ENCODE measurements at regions not wholly inside any gene's neighbourhood (a gene's known extent, or its start where the extent isn't known, plus 50 kb on each side); places are given as distances from the start of the nearest gene placed in this dataset.

DNA sequence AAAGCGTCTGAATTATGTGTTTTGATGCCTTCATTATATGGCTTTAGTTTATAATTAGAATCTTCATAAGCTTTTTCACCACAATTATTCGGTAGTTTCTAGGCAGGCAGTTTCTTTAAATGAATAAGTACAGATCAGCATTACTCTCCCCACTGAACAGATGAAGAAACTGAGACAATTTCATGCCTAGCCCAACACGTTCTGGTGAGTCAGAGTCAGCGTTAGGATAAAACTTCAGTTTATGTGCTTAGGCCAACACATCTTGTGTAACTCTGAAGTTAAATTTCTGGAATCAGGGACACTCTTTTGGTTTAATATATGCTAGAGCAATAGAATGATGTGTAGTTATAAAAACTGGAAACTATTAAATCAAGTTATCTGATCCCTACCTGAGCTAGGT, 186.7 kb upstream of the ELL2 start:
- no peak overlapping the region for H3K23ac ChIP-seq (ENCODE audit: insufficient read length)
- no peak overlapping the region for H2BK20ac ChIP-seq (ENCODE audit: low read length)
- TF ChIP-seq ZNF274 (IDR thresholded peaks at IDR 0.05; ENCODE audit: borderline replicate concordance, extremely low read depth, low read length) (no peak), SRF (IDR thresholded peaks at IDR 0.05; ENCODE audit: low read depth, low read length) (no peak), NANOG (IDR thresholded peaks at IDR 0.05; ENCODE audit: insufficient read depth, low read depth, low read length, poor library complexity, severe bottlenecking) (no peak), SP4 (IDR thresholded peaks at IDR 0.05; ENCODE audit: low read length) (no peak), CEBPB (IDR thresholded peaks at IDR 0.05; ENCODE audit: low read depth, low read length) (no peak), EZH2 (IDR thresholded peaks at IDR 0.05; ENCODE audit: low read depth, low read length, severe bottlenecking) (no peak), CTBP2 (IDR thresholded peaks at IDR 0.05; ENCODE audit: borderline replicate concordance, insufficient read depth, insufficient read length, low read length) (no peak), HDAC2 (IDR thresholded peaks at IDR 0.05; ENCODE audit: borderline replicate concordance in 1 of 2, low read depth in 2 of 2, low read length in 2 of 2) (no peak)
- TF ChIP-seq, protein P1, sequence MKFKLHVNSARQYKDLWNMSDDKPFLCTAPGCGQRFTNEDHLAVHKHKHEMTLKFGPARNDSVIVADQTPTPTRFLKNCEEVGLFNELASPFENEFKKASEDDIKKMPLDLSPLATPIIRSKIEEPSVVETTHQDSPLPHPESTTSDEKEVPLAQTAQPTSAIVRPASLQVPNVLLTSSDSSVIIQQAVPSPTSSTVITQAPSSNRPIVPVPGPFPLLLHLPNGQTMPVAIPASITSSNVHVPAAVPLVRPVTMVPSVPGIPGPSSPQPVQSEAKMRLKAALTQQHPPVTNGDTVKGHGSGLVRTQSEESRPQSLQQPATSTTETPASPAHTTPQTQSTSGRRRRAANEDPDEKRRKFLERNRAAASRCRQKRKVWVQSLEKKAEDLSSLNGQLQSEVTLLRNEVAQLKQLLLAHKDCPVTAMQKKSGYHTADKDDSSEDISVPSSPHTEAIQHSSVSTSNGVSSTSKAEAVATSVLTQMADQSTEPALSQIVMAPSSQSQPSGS (IDR thresholded peaks at IDR 0.05; ENCODE audit: low read length) = no peak
- TF ChIP-seq, protein P2, sequence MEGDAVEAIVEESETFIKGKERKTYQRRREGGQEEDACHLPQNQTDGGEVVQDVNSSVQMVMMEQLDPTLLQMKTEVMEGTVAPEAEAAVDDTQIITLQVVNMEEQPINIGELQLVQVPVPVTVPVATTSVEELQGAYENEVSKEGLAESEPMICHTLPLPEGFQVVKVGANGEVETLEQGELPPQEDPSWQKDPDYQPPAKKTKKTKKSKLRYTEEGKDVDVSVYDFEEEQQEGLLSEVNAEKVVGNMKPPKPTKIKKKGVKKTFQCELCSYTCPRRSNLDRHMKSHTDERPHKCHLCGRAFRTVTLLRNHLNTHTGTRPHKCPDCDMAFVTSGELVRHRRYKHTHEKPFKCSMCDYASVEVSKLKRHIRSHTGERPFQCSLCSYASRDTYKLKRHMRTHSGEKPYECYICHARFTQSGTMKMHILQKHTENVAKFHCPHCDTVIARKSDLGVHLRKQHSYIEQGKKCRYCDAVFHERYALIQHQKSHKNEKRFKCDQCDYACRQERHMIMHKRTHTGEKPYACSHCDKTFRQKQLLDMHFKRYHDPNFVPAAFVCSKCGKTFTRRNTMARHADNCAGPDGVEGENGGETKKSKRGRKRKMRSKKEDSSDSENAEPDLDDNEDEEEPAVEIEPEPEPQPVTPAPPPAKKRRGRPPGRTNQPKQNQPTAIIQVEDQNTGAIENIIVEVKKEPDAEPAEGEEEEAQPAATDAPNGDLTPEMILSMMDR (IDR thresholded peaks at IDR 0.05; ENCODE audit: control extremely low read depth in 1 of 3, insufficient read depth in 1 of 3, low read depth in 1 of 3, low read length in 3 of 3) = no peak
- ChIA-PET CTCF (ENCODE audit: partially characterized antibody) (no interaction called here), POLR2A (ENCODE audit: partially characterized antibody) (no interaction called here)
- no peak overlapping the region for H3K14ac ChIP-seq (ENCODE audit: insufficient read length)
- H2BK120ac ChIP-seq (replicated peaks; ENCODE audit: low read depth, low read length) = no peak overlapping the region
- H3K4me1 ChIP-seq (replicated peaks in 1 of 4; ENCODE audit: control insufficient read depth in 3 of 4, insufficient read depth in 4 of 4, low read length in 3 of 4) = peaks cover 0 to 20% (median 9%) of the 10 kb centered on the region in 4 experiments; a peak in 3 of 7 replicates
- H3K36me3 ChIP-seq (ENCODE audit: control insufficient read depth in 2 of 4, insufficient read depth in 4 of 4, low read length in 3 of 4) = no peaks in the 10 kb centered on the region
- no peak overlapping the region for H3K4me3 ChIP-seq (ENCODE audit: extremely low read depth in 1 of 4, insufficient read depth in 2 of 4, low read depth in 3 of 4, low read length in 4 of 4)
- H2AK5ac ChIP-seq (ENCODE audit: low read depth, low read length) = no peak overlapping the region
- no peak overlapping the region for H3K18ac ChIP-seq (ENCODE audit: extremely low read depth, low read length)
- H3K27me3 ChIP-seq (replicated peaks in 1 of 4; ENCODE audit: control insufficient read depth in 3 of 4, extremely low read depth in 1 of 4, insufficient read depth in 3 of 4, low read length in 3 of 4) = no peaks in the 10 kb centered on the region
- DNase-seq (ENCODE audit: low read depth in 1 of 2, low spot score in 2 of 2) (no peak), FAIRE-seq (no peak)
- H3K27ac ChIP-seq (ENCODE audit: low read depth, low read length) = no peak overlapping the region
- no peak overlapping the region for H4K8ac ChIP-seq (ENCODE audit: extremely low read depth, insufficient read depth, low read length)
- H2BK15ac ChIP-seq (ENCODE audit: low read length) = no peak overlapping the region
- H3K9me3 ChIP-seq (ENCODE audit: insufficient read depth in 2 of 2, low read depth in 1 of 2, low read length in 1 of 2) = no peaks in the 10 kb centered on the region
- no peak overlapping the region for H3K9ac ChIP-seq (replicated peaks in 1 of 4; ENCODE audit: extremely low read depth in 1 of 4, low read depth in 3 of 4, low read length in 3 of 4)
- no peak overlapping the region for H4K5ac ChIP-seq (ENCODE audit: insufficient read length, low read depth, low read length)
- H3K4ac ChIP-seq (replicated peaks; ENCODE audit: insufficient read length, low read depth, low read length) = no peak overlapping the region
- no peak overlapping the region for H2BK12ac ChIP-seq (ENCODE audit: low read depth, low read length)
- no peaks in the 10 kb centered on the region for H4K20me1 ChIP-seq (replicated peaks in 1 of 2; ENCODE audit: control insufficient read depth in 1 of 2, insufficient read depth in 2 of 2, low read length in 2 of 2)
- H3K79me2 ChIP-seq (ENCODE audit: control insufficient read depth in 1 of 2, insufficient read depth in 2 of 2, low read length in 2 of 2) = no peaks in the 10 kb centered on the region
- no peaks in the 10 kb centered on the region for H3K79me1 ChIP-seq (ENCODE audit: low read depth, low read length)
- no peaks in the 10 kb centered on the region for H3K23me2 ChIP-seq (ENCODE audit: low read depth, low read length)
- H3K56ac ChIP-seq (replicated peaks; ENCODE audit: insufficient read length, low read depth, low read length) = no peak overlapping the region
- no peak overlapping the region for H4K91ac ChIP-seq (replicated peaks; ENCODE audit: insufficient read length, low read length)
- no peak overlapping the region for H3K4me2 ChIP-seq (ENCODE audit: insufficient read depth in 1 of 2, low read depth in 2 of 2, low read length in 2 of 2)
- no peak overlapping the region for H2AFZ ChIP-seq (ENCODE audit: low read length)
- WGBS, 2 experiments (ENCODE audit: extremely low coverage in 1 of 2, insufficient coverage in 1 of 2, insufficient read length in 1 of 2, insufficient replicate concordance in 2 of 2, low coverage in 1 of 2, low lambda C conversion rate in 2 of 2, missing lambda C conversion rate in 1 of 2) = 92% methylated on average over 4 of the region's 4 CpGs; no CpG with 5 or more reads in 1 of the 2 experiments
- H2BK5ac ChIP-seq (ENCODE audit: low read depth, low read length) = no peak overlapping the region

Data from H1 (cell line).